PC-3 (cell line): ENCODE measurements at regions not wholly inside any gene's neighbourhood (a gene's known extent, or its start where the extent isn't known, plus 50 kb on each side); places are given as distances from the start of the nearest gene placed in this dataset.

Experiments used
- CTCF ChIP-seq: fragments of 300-600 bp; sonication (generic); conservative IDR thresholded peaks from 2 replicates; pipeline ENCODE4 v1.5.1; 2017; ENCODE audit warnings: antibody characterized with exemption, low read depth, mild to moderate bottlenecking, low read length
- EZH2 ChIP-seq: fragments of 300-600 bp; sonication (generic); IDR thresholded peaks from one replicate; pipeline ENCODE4 v1.6.1; 2017; ENCODE audit warnings: antibody characterized with exemption, mild to moderate bottlenecking, low read length; ENCODE audit not compliant: unreplicated experiment
- EZH2phosphoT487 ChIP-seq: fragments of 300-600 bp; sonication (generic); IDR thresholded peaks from 2 replicates; pipeline ENCODE4 v1.6.1; 2018; ENCODE audit warnings: mild to moderate bottlenecking, antibody characterized with exemption, low read length, borderline replicate concordance

GRCh38 chr2:66684289-66684688 is 249.4 kb downstream of the MEIS1 start:
- TF ChIP-seq CTCF (no peak), EZH2phosphoT487 (no peak), EZH2 (no peak)
